MM.1S (cell line): ENCODE measurements at regions not wholly inside any gene's neighbourhood (a gene's known extent, or its start where the extent isn't known, plus 50 kb on each side); places are given as distances from the start of the nearest gene placed in this dataset.

Source experiments
- DNase-seq: peaks from one replicate; pipeline ENCODE4 v3.0.0-alpha.2; 2015
- H2AFZ ChIP-seq: fragments of 300-600 bp; sonication (generic); 2 replicates; pipeline ENCODE4 v1.6.0; 2016; ENCODE audit warnings: antibody characterized with exemption, low read length
- H3F3A ChIP-seq: fragments of 300-600 bp; sonication (generic); 2 replicates; pipeline ENCODE4 v1.6.1; 2016; ENCODE audit warnings: mild to moderate bottlenecking, antibody characterized with exemption, low read length, moderate library complexity, mixed read lengths; ENCODE audit not compliant: insufficient read depth
- H3K27ac ChIP-seq: fragments of 300-600 bp; sonication (generic); 2 replicates; pipeline ENCODE4 v1.5.1; 2016; ENCODE audit warnings: mild to moderate bottlenecking, low read length
- H3K27me3 ChIP-seq: fragments of 300-600 bp; sonication (generic); replicated peaks from 2 replicates; pipeline ENCODE4 v1.6.0; 2016; ENCODE audit warnings: low read length; ENCODE audit not compliant: insufficient read depth
- H3K36me3 ChIP-seq: fragments of 300-600 bp; sonication (generic); replicated peaks from 2 replicates; pipeline ENCODE4 v1.6.1; 2016; ENCODE audit warnings: mild to moderate bottlenecking, low read length, mixed read lengths; ENCODE audit not compliant: insufficient read depth
- H3K4me1 ChIP-seq: fragments of 300-600 bp; sonication (generic); 2 replicates; pipeline ENCODE4 v1.6.1; 2016; ENCODE audit warnings: low read length, mixed read lengths
- H3K4me2 ChIP-seq: fragments of 300-600 bp; sonication (generic); 2 replicates; pipeline ENCODE4 v1.6.0; 2016; ENCODE audit warnings: low read depth, low read length
- H3K4me3 ChIP-seq: fragments of 300-600 bp; sonication (generic); 2 replicates; pipeline ENCODE4 v1.5.1; 2016; ENCODE audit warnings: low read length, mixed read lengths
- H3K79me2 ChIP-seq: fragments of 300-600 bp; sonication (generic); 2 replicates; pipeline ENCODE4 v1.6.1; 2016; ENCODE audit warnings: mixed run types, low read length, mixed read lengths
- H3K9ac ChIP-seq: fragments of 300-600 bp; sonication (generic); 2 replicates; pipeline ENCODE4 v1.6.1; 2016; ENCODE audit warnings: low read length, mixed read lengths
- H3K9me2 ChIP-seq: fragments of 300-600 bp; sonication (generic); replicated peaks from 2 replicates; pipeline ENCODE4 v1.6.1; 2016; ENCODE audit warnings: mild to moderate bottlenecking, low read length, mixed read lengths; ENCODE audit not compliant: insufficient read depth
- H3K9me3 ChIP-seq: fragments of 300-600 bp; sonication (generic); replicated peaks from 2 replicates; pipeline ENCODE4 v1.6.1; 2016; ENCODE audit warnings: mild to moderate bottlenecking, low read length, mixed read lengths; ENCODE audit not compliant: insufficient read depth
- H4K20me1 ChIP-seq: fragments of 300-600 bp; sonication (generic); 2 replicates; pipeline ENCODE4 v1.6.1; 2016; ENCODE audit warnings: mild to moderate bottlenecking, low read length, moderate library complexity, mixed read lengths; ENCODE audit not compliant: insufficient read depth
- CTCF ChIP-seq: fragments of 300-600 bp; sonication (generic); IDR thresholded peaks from 2 replicates; pipeline ENCODE4 v1.5.1; 2016; ENCODE audit warnings: antibody characterized with exemption, low read length, mixed read lengths
- EZH2 ChIP-seq: fragments of 300-600 bp; sonication (generic); optimal IDR thresholded peaks from 2 replicates; pipeline ENCODE3; 2017; ENCODE audit warnings: low read depth, mild to moderate bottlenecking, antibody characterized with exemption, low read length, mixed read lengths
- EZH2phosphoT487 ChIP-seq: fragments of 300-600 bp; sonication (generic); IDR thresholded peaks from 2 replicates; pipeline ENCODE4 v1.6.1; 2018; ENCODE audit warnings: antibody characterized with exemption, low read length

DNA sequence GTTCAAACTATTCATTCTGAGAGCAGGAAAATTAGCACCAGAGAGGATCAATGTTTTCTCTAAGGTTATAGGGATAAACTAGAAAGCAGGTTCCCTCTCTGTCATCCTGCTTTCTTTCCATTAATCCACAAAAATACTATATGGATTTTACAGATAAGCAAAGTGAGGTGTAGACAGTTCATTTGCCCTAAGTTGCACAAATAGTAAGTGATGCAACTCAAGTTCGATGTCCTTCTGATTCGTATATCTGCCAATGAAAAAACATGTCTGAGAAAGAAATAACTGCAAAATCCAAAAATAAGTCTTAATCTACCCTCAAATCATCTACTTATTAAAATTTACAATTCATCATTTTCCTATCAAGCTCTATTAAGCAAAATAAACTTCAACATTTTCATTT is 254.6 kb upstream of the USP15 start:
- no peaks in the 10 kb centered on the region for H3K4me1 ChIP-seq
- no peaks in the 10 kb centered on the region for H3F3A ChIP-seq
- no peak overlapping the region for H3K27ac ChIP-seq
- no peak overlapping the region for H3K9ac ChIP-seq
- H4K20me1 ChIP-seq = no peaks in the 10 kb centered on the region
- DNase-seq = no peak
- no peak overlapping the region for H3K4me2 ChIP-seq
- no peaks in the 10 kb centered on the region for H3K9me2 ChIP-seq
- H3K4me3 ChIP-seq = no peak overlapping the region
- H3K9me3 ChIP-seq = no peaks in the 10 kb centered on the region
- no peaks in the 10 kb centered on the region for H3K79me2 ChIP-seq
- H2AFZ ChIP-seq = no peak overlapping the region
- H3K27me3 ChIP-seq = no peaks in the 10 kb centered on the region
- TF ChIP-seq EZH2phosphoT487 = no peak
- TF ChIP-seq CTCF = no peak
- TF ChIP-seq EZH2 = no peak
- no peaks in the 10 kb centered on the region for H3K36me3 ChIP-seq

GRCh38 chr12:62006076-62006732 is 254.0 kb upstream of the USP15 start:
- H4K20me1 ChIP-seq = no peaks in the 10 kb centered on the region
- no peak overlapping the region for H3K27ac ChIP-seq
- DNase-seq = peak; percentile 46
- H3K4me1 ChIP-seq = no peaks in the 10 kb centered on the region
- no peak overlapping the region for H2AFZ ChIP-seq
- no peak overlapping the region for H3K9ac ChIP-seq
- H3K9me2 ChIP-seq = no peaks in the 10 kb centered on the region
- TF ChIP-seq CTCF (peak; percentile 72), EZH2 (no peak), EZH2phosphoT487 (no peak)
- no peaks in the 10 kb centered on the region for H3K36me3 ChIP-seq
- H3K9me3 ChIP-seq = no peaks in the 10 kb centered on the region
- H3K27me3 ChIP-seq = no peaks in the 10 kb centered on the region
- H3K4me2 ChIP-seq = no peak overlapping the region
- no peak overlapping the region for H3K4me3 ChIP-seq
- no peaks in the 10 kb centered on the region for H3K79me2 ChIP-seq
- H3F3A ChIP-seq = no peaks in the 10 kb centered on the region

GRCh38 chr12:62008703-62009102 is 251.5 kb upstream of the USP15 start:
- H3K27me3 ChIP-seq = no peaks in the 10 kb centered on the region
- no peak overlapping the region for H3K9ac ChIP-seq
- no peak overlapping the region for H3K27ac ChIP-seq
- no peaks in the 10 kb centered on the region for H3K4me1 ChIP-seq
- H3K4me2 ChIP-seq = no peak overlapping the region
- H3K4me3 ChIP-seq = no peak overlapping the region
- H3F3A ChIP-seq = no peaks in the 10 kb centered on the region
- no peaks in the 10 kb centered on the region for H3K9me3 ChIP-seq
- no peak for TF ChIP-seq EZH2phosphoT487
- TF ChIP-seq CTCF = no peak
- no peak for TF ChIP-seq EZH2
- no peak overlapping the region for H2AFZ ChIP-seq
- DNase-seq = no peak
- no peaks in the 10 kb centered on the region for H3K9me2 ChIP-seq
- no peaks in the 10 kb centered on the region for H3K36me3 ChIP-seq
- no peaks in the 10 kb centered on the region for H4K20me1 ChIP-seq
- H3K79me2 ChIP-seq = no peaks in the 10 kb centered on the region
